Peyer's patch (tissue), 4 donors: ENCODE measurements at regions not wholly inside any gene's neighbourhood (a gene's known extent, or its start where the extent isn't known, plus 50 kb on each side); places are given as distances from the start of the nearest gene placed in this dataset.

Experiments used
- DNase-seq, 3 donors: peaks; one replicate each; pipeline ENCODE4 v3.0.0-alpha.2; 2017 to 2019
- H3K27ac ChIP-seq, 4 donors: fragments of 200-600 bp; sonication (generic); one replicate each; pipeline ENCODE4 v1.5.1; 2016 to 2019
- H3K27me3 ChIP-seq, 2 donors: fragments of 200-600 bp; sonication (generic); one replicate each; pipeline ENCODE4 v1.5.1; 2019
- H3K36me3 ChIP-seq, 3 donors: fragments of 200-600 bp; sonication (generic); one replicate each; pipeline ENCODE4 v1.5.1; 2016 to 2019
- H3K4me1 ChIP-seq, 4 donors: fragments of 200-600 bp; sonication (generic); one replicate each; pipeline ENCODE4 v1.5.1; 2016 to 2019
- H3K4me3 ChIP-seq, 4 donors: fragments of 200-600 bp; sonication (generic); 1 replicate in 3 of 4; 2 replicates in 1 of 4; pipeline ENCODE4 v1.5.1; 2016 to 2019; ENCODE audit warnings: mild to moderate bottlenecking in 1 of 4
- H3K9me3 ChIP-seq, 4 donors: fragments of 200-600 bp; sonication (generic); one replicate each; pipeline ENCODE4 v1.5.1; 2016 to 2019; ENCODE audit warnings: mild to moderate bottlenecking in 1 of 4
- CTCF ChIP-seq, 6 experiments: fragments of 450-650 bp in 4 of 6; fragments of 200-600 bp in 2 of 6; sonication (generic) in 1 of 6; IDR thresholded peaks; one replicate each; pipeline ENCODE4 v1.5.1; 2017 to 2019; ENCODE audit warnings: antibody characterized with exemption in 6 of 6, mild to moderate bottlenecking in 3 of 6, moderate library complexity in 1 of 6
- POLR2A ChIP-seq, 2 donors: fragments of 450-650 bp; IDR thresholded peaks; one replicate each; pipeline ENCODE4 v1.5.1; 2017; ENCODE audit warnings: antibody characterized with exemption in 2 of 2, mild to moderate bottlenecking in 2 of 2, moderate library complexity in 2 of 2

- H3K27ac ChIP-seq: no peak overlapping the region
- no peak for DNase-seq
- no peaks in the 10 kb centered on the region for H3K4me1 ChIP-seq
These were observed 692.9 kb downstream of the USP25 start for GRCh38 chr21:16422702-16423101.

GRCh38 chr21:16423921-16424320, 694.1 kb downstream of the USP25 start:
- H3K27ac ChIP-seq: no peak overlapping the region
- H3K9me3 ChIP-seq: no peaks in the 10 kb centered on the region
- DNase-seq: no peak
- no peaks in the 10 kb centered on the region for H3K4me1 ChIP-seq
- no peak overlapping the region for H3K4me3 ChIP-seq
- no peaks in the 10 kb centered on the region for H3K27me3 ChIP-seq
- no peaks in the 10 kb centered on the region for H3K36me3 ChIP-seq
- TF ChIP-seq POLR2A (IDR thresholded peaks at IDR 0.05) (no peak), CTCF (IDR thresholded peaks at IDR 0.05) (no peak)

More at GRCh38 chr21:16422702-16423101, 692.9 kb downstream of the USP25 start:
- H3K4me3 ChIP-seq: no peak overlapping the region
- no peaks in the 10 kb centered on the region for H3K9me3 ChIP-seq
- TF ChIP-seq CTCF (IDR thresholded peaks at IDR 0.05) (no peak), POLR2A (IDR thresholded peaks at IDR 0.05) (no peak)
- no peaks in the 10 kb centered on the region for H3K36me3 ChIP-seq
- H3K27me3 ChIP-seq: no peaks in the 10 kb centered on the region

GRCh38 chr21:16424331-16424751, 694.6 kb downstream of the USP25 start:
- H3K27me3 ChIP-seq: no peaks in the 10 kb centered on the region
- TF ChIP-seq POLR2A (IDR thresholded peaks at IDR 0.05): no peak
- no peak for TF ChIP-seq CTCF (IDR thresholded peaks at IDR 0.05)
- no peaks in the 10 kb centered on the region for H3K4me1 ChIP-seq
- no peaks in the 10 kb centered on the region for H3K9me3 ChIP-seq
- no peak overlapping the region for H3K4me3 ChIP-seq
- DNase-seq: no peak
- H3K27ac ChIP-seq: no peak overlapping the region
- H3K36me3 ChIP-seq: no peaks in the 10 kb centered on the region

GRCh38 chr21:16425376-16425775, 695.6 kb downstream of the USP25 start:
- no peaks in the 10 kb centered on the region for H3K9me3 ChIP-seq
- no peak for TF ChIP-seq POLR2A (IDR thresholded peaks at IDR 0.05)
- TF ChIP-seq CTCF (IDR thresholded peaks at IDR 0.05): no peak
- H3K4me1 ChIP-seq: no peaks in the 10 kb centered on the region
- no peak for DNase-seq
- H3K36me3 ChIP-seq: no peaks in the 10 kb centered on the region
- H3K27ac ChIP-seq: no peak overlapping the region
- no peak overlapping the region for H3K4me3 ChIP-seq
- no peaks in the 10 kb centered on the region for H3K27me3 ChIP-seq

GRCh38 chr21:16426936-16427335, 697.2 kb downstream of the USP25 start:
- H3K27ac ChIP-seq: no peak overlapping the region
- H3K4me3 ChIP-seq: no peak overlapping the region
- H3K27me3 ChIP-seq: no peaks in the 10 kb centered on the region
- no peaks in the 10 kb centered on the region for H3K36me3 ChIP-seq
- no peaks in the 10 kb centered on the region for H3K9me3 ChIP-seq
- no peak for DNase-seq
- TF ChIP-seq POLR2A (IDR thresholded peaks at IDR 0.05): no peak
- no peak for TF ChIP-seq CTCF (IDR thresholded peaks at IDR 0.05)
- H3K4me1 ChIP-seq: no peaks in the 10 kb centered on the region

GRCh38 chr21:16427587-16428087, 697.9 kb downstream of the USP25 start:
- Histone ChIP-seq H3K27ac (no peak overlapping the region), H3K4me3 (no peak overlapping the region), H3K9me3 (no peaks in the 10 kb centered on the region), H3K4me1 (no peaks in the 10 kb centered on the region), H3K36me3 (no peaks in the 10 kb centered on the region), H3K27me3 (no peaks in the 10 kb centered on the region)
- TF ChIP-seq POLR2A (IDR thresholded peaks at IDR 0.05) (no peak), CTCF (IDR thresholded peaks at IDR 0.05) (no peak)
- no peak for DNase-seq
